ENCODE measurements at regions not wholly inside any gene's neighbourhood (a gene's known extent, or its start where the extent isn't known, plus 50 kb on each side); places are given as distances from the start of the nearest gene placed in this dataset.

GRCh38 chr4:19437008-19437407 lies 814.7 kb upstream of the SLIT2 start:
- no TSS peak for BruUV-seq (replicated peaks)
- Mint-ChIP-seq H3K4me1 (ENCODE audit: low read depth, unreplicated experiment) (peaks cover under 1% of the 10 kb centered on the region), H3K36me3 (ENCODE audit: insufficient read depth, unreplicated experiment) (peaks cover under 1% of the 10 kb centered on the region), H3K9me3 (ENCODE audit: unreplicated experiment) (peaks cover 20% of the 10 kb centered on the region), H3K4me3 (ENCODE audit: unreplicated experiment) (no peak overlapping the region), H3K27me3 (ENCODE audit: insufficient read depth, unreplicated experiment) (no peaks in the 10 kb centered on the region), H3K27ac (ENCODE audit: unreplicated experiment) (no peak overlapping the region)
- CTCF ChIA-PET: no interaction called here
- Histone ChIP-seq H3K27me3 (replicated peaks; ENCODE audit: control insufficient read depth, insufficient read depth, low read length) (no peaks in the 10 kb centered on the region), H3K4me3 (ENCODE audit: low read depth, low read length) (no peak overlapping the region), H3K4me1 (no peaks in the 10 kb centered on the region), H3K36me3 (ENCODE audit: control insufficient read depth, insufficient read depth, low read length) (no peaks in the 10 kb centered on the region), H3K9me3 (peaks cover 6% of the 10 kb centered on the region)
- no peak for DNase-seq
- intact Hi-C loops (cut with micrococcal nuclease; ENCODE audit: unreplicated experiment): no loop called here
- POLR2A ChIA-PET: no interaction called here
- TF ChIP-seq, protein P1, sequence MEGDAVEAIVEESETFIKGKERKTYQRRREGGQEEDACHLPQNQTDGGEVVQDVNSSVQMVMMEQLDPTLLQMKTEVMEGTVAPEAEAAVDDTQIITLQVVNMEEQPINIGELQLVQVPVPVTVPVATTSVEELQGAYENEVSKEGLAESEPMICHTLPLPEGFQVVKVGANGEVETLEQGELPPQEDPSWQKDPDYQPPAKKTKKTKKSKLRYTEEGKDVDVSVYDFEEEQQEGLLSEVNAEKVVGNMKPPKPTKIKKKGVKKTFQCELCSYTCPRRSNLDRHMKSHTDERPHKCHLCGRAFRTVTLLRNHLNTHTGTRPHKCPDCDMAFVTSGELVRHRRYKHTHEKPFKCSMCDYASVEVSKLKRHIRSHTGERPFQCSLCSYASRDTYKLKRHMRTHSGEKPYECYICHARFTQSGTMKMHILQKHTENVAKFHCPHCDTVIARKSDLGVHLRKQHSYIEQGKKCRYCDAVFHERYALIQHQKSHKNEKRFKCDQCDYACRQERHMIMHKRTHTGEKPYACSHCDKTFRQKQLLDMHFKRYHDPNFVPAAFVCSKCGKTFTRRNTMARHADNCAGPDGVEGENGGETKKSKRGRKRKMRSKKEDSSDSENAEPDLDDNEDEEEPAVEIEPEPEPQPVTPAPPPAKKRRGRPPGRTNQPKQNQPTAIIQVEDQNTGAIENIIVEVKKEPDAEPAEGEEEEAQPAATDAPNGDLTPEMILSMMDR (IDR thresholded peaks at IDR 0.05; ENCODE audit: insufficient read depth in 1 of 2, low read depth in 1 of 2, low read length in 1 of 2, severe bottlenecking in 1 of 2, unreplicated experiment in 1 of 2): no peak

- BruUV-seq (replicated peaks): no TSS peak
- CTCF ChIA-PET: no interaction called here
Measured at GRCh38 chr4:19429684-19430083, 822.0 kb upstream of the SLIT2 start.

GRCh38 chr4:19425146-19425545 lies 826.6 kb upstream of the SLIT2 start:
- no peaks in the 10 kb centered on the region for H3K36me3 Mint-ChIP-seq (ENCODE audit: insufficient read depth, unreplicated experiment)

More at GRCh38 chr4:19429684-19430083, 822.0 kb upstream of the SLIT2 start:
- Mint-ChIP-seq H3K27me3 (ENCODE audit: insufficient read depth, unreplicated experiment) (no peaks in the 10 kb centered on the region), H3K4me1 (ENCODE audit: low read depth, unreplicated experiment) (peaks cover 7% of the 10 kb centered on the region), H3K9me3 (ENCODE audit: unreplicated experiment) (peaks cover 19% of the 10 kb centered on the region), H3K27ac (ENCODE audit: unreplicated experiment) (no peak overlapping the region), H3K4me3 (ENCODE audit: unreplicated experiment) (no peak overlapping the region), H3K36me3 (ENCODE audit: insufficient read depth, unreplicated experiment) (peaks cover 5% of the 10 kb centered on the region)
- peak; percentile 54 to 56 for DNase-seq
- peaks cover 43% of the 10 kb centered on the region for H3K9me3 ChIP-seq
- H3K4me3 ChIP-seq (ENCODE audit: low read depth, low read length): no peak overlapping the region
- POLR2A ChIA-PET: no interaction called here
- H3K27me3 ChIP-seq (replicated peaks; ENCODE audit: control insufficient read depth, insufficient read depth, low read length): no peaks in the 10 kb centered on the region
- H3K4me1 ChIP-seq: peaks cover 19% of the 10 kb centered on the region
- H3K36me3 ChIP-seq (ENCODE audit: control insufficient read depth, insufficient read depth, low read length): no peaks in the 10 kb centered on the region
- intact Hi-C loops (cut with micrococcal nuclease; ENCODE audit: unreplicated experiment): loop anchor here (1.0 kb wide), 1 partner anchor 54 kb away; no protein-coding TSS in a partner anchor
- TF ChIP-seq, protein P1 (IDR thresholded peaks at IDR 0.05; ENCODE audit: insufficient read depth in 1 of 2, low read depth in 1 of 2, low read length in 1 of 2, severe bottlenecking in 1 of 2, unreplicated experiment in 1 of 2): no peak

More at GRCh38 chr4:19425146-19425545, 826.6 kb upstream of the SLIT2 start:
- no peaks in the 10 kb centered on the region for H3K27me3 ChIP-seq (replicated peaks; ENCODE audit: control insufficient read depth, insufficient read depth, low read length)
- H3K27me3 Mint-ChIP-seq (ENCODE audit: insufficient read depth, unreplicated experiment): no peaks in the 10 kb centered on the region
- no peak overlapping the region for H3K27ac Mint-ChIP-seq (ENCODE audit: unreplicated experiment)
- POLR2A ChIA-PET: no interaction called here
- H3K9me3 ChIP-seq: peaks cover 18% of the 10 kb centered on the region
- no peaks in the 10 kb centered on the region for H3K36me3 ChIP-seq (ENCODE audit: control insufficient read depth, insufficient read depth, low read length)
- peaks cover 10% of the 10 kb centered on the region for H3K9me3 Mint-ChIP-seq (ENCODE audit: unreplicated experiment)
- no peaks in the 10 kb centered on the region for H3K4me1 Mint-ChIP-seq (ENCODE audit: low read depth, unreplicated experiment)
- H3K4me1 ChIP-seq: peaks cover 12% of the 10 kb centered on the region
- H3K4me3 ChIP-seq (ENCODE audit: low read depth, low read length): no peak overlapping the region
- intact Hi-C loops (cut with micrococcal nuclease; ENCODE audit: unreplicated experiment): no loop called here
- TF ChIP-seq, protein P1 (IDR thresholded peaks at IDR 0.05; ENCODE audit: insufficient read depth in 1 of 2, low read depth in 1 of 2, low read length in 1 of 2, severe bottlenecking in 1 of 2, unreplicated experiment in 1 of 2): no peak
- CTCF ChIA-PET: no interaction called here
- no peak overlapping the region for H3K4me3 Mint-ChIP-seq (ENCODE audit: unreplicated experiment)
- no peak for DNase-seq
- BruUV-seq (replicated peaks): no TSS peak

All from Caco-2 (cell line).